ENCODE measurements at regions not wholly inside any gene's neighbourhood (a gene's known extent, or its start where the extent isn't known, plus 50 kb on each side); places are given as distances from the start of the nearest gene placed in this dataset.

DNA sequence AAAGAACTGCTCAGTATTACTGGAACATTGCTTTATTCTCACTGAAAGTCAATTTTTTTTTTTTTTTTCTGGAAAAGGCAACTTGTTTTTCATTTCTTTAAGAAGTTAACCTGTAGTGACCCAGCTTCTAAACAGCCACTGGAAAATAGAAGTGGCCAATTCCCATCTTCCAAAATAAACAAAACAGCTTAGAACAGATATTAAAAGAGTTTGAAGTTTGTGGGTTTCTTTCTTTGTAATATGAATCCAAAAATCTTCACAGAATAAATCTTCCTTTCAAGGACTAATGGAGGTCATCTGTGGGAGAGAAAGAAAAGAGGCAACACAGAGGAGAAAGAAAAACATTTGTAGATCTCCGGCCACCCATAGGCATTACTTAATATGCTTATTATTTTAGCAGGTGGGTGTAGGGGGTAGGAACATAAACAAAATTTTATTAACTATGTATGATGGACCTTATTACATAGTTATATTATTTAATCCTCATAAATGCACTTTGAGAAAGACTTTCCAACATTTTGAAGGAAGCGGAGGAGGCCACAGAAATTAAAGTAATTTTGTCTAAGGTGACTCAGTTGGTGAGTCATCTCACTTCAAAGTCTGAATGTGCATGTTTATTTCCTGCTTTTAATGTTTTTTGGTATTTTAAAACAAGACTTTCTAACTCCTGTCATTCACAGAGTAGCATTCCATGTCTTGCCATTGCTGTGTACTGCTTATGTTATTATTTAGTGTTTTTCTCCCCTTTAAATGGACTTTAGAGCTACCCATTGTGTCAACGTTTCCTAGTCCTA, 1791.8 kb upstream of the WWC1 start:
- no peak for DNase-seq

DNA sequence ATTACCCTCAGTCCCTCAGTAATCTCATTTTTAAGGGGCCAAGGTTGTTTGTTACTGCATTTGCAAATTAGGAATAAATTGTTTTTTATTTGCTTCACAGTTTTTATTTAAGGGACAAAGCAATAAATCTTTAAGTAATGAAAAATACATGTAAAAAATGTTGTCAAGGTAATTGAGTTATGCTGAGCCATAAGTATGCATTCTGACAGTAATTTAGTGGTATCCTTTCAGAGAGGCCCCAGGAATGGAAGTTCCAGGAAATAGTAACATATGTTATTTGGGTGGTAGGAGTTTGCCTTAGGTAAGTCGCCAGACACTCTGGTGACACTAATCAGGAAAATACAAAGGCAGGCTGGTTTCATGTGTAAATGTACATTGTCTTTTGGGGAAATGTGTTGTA, 1787.9 kb upstream of the WWC1 start:
- DNase-seq, result no peak

DNA sequence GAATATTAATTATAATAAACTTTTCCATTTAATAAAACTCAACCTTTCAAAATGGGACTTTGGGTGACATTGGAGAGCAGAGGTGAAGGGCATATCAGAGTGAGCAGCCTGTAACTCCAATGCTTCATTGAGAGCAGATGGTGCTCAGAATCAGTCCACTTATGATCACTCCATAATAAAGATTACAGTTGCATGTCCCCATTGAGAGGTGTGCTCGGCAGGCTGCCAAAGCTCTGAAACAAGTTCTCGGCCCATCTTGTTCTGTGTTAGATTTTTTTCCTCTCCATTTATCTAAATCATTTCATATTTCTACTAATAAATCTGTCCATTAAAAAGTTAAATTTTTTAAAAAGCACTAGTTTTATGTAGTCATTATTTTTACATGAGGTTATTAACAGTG, 1786.4 kb upstream of the WWC1 start:
- no peak for DNase-seq

DNA sequence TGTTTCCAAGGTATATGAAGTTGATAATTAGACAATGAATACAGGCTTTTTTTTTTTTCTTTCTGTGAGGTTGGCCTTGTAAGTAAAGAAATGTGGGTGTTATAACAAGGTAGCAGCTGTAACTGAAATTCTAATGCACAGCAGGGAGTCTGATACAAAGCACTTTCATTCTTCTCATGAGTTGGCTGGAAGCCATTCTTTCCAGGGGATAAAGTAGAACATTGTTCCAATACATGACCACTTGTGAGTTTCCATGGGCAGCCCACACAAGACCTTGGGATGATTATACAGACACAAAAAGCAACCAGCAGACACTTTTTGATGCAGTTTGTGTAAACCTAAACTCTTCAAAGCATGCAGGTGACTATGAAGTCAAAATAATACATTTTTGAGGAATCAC, 1785.9 kb upstream of the WWC1 start:
- DNase-seq, result peak in 1 of 2 donors; percentile 6

DNA sequence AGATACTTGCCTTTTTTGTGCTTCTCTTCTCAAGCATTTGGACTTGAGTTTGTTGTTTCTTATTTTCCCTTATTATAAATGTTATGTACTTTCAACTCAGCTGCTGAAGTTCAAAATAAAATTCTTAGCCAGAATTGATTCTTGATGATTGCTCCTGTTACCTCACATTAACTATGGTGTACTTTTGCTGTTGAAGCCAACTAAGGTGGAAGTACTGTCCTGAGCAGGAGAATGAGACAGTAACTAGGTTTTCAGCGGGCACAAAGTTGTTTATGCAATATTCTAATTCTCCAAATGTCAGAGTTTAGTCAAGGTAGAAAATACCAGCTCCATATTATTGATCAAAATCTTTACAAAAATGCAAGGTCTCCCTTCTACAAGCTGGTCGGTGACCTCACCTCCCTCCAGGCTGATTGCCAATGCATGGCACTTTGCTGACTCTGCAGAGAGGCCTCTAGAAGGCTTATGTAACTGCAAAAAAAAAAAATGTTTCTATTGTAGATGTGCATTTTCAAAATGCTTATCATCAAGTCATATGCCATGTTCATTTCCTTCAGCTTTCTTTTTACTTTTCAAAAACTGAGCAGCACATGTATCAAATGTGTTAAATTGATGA, 1783.5 kb upstream of the WWC1 start:
- no peak for DNase-seq

DNA sequence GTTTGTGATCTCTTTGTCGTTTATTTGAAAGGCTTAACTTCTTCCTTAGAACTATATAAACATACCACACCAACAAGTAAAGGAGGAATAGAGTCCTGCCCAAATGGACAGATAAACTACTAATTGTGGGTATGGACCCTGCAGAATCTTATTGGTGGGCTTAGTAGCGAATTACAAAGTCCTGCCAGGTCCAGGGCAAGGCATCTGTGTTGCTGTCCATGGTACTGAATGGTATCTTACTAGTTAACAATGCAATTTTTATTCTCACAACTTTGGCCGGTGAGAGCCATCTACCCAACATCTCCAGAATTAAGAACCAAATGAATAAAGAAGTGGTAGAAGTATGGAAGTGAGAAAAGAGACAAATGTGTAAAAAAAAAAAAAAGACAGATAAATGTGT, 1782.4 kb upstream of the WWC1 start:
- no peak for DNase-seq

DNA sequence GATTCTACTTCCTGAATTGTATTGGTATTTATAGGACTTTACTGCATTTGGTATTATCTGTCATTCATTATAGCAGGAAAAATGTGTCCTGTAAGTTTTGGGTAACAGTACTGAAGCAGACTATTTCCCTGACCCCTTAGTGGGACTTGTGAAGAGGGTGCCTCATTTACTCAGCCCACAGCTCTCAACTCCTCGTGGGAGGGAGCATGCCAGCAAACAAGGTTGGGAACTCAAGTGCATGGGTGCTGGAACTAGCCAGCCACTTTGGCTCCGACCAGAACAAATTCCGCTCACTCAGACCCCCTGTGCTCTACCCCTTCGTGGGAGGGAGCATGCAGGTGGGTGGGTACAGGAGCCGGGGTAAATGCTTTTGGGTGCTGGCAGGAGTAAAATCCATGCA, 1773.5 kb upstream of the WWC1 start:
- no peak for DNase-seq

DNA sequence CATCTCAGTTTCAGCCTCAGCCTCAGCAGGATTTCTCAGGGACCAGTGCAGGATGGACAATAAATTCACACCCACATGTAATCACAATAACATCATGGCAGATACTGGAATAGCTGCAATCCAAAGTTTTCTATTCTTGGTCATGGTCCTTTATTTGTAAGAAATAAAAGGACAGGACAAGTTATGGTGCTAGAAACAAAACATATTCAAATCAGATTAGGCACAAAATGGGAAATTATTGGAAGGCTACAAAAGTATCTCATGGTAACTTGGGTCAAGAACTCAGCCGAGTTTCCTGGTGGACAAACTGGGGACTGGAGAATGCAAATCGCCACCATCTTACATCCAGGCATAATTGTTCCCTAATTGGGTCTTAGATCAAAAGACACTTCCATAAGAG, 1768.2 kb upstream of the WWC1 start:
- DNase-seq, result no peak

DNA sequence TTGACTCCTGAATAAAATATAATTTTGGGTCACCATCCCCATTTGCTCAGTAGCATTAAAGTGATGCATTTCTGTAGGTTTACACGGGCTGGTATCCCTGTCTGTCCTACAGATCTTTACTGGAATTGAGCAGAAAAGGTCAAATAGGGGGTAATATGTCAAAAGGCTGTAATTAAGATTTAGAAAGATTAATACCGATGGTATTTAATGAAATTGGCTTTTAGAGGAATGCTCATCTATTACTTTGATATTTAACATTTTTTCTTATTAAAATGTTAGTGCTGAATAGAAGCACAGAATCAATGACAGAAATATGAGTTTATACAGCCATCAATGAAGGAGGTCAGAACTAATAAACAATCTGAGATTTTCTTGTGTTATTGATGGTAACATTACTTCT, 1762.2 kb upstream of the WWC1 start:
- no peak for DNase-seq

DNA sequence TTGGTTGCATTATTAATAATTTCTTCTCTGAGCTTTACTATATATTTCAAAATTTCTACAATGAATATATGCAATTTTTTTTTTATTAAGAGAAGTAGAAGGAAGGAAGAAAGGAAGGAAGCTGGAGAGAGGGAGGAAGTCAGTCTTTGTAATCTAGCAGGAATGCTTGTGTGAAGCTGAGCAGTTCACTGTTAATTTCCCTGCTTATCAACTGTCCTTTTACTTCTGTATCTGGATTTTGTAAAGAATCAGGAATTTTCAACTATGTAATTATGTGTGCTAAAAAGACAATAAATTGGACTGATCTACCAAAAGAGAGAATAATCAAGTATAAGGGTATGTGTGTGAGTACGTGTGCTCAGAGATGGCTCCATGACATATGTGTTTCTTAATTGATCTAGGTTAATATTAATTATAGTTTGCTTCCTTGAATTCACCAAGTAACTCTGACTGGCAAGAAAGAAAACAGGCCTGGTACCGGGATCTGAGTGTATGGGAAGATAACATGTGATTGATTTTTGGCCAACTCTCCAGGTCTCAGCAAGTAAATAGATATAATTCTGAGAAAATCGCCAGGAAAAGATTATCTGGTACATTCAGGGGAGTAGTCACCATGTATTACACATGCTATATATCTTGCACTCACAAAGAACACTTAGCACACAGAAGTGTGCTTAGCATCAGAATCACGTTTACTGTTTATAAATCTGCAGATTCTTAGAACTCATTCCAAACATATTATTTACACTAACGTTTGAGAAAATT, 1758.8 kb upstream of the WWC1 start:
- no peak for DNase-seq

DNA sequence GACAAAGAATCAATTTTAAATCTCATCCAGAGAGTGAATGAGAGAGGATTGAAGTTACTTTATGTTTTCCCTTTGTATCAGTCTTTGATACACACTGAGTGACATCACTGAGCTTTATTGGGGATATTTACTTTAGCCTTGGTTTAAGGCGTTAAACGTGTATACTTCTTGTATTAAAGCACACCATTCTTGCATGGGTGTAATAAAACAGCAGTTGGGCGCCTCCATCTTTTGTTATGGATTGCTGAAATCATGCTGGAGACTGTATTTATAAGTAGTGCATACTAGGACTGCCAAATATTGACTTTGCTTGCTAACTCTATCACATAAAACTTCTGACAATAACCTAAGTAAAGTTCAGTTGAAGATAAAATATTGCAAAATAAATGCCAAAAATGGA, 1755.8 kb upstream of the WWC1 start:
- no peak for DNase-seq

DNA sequence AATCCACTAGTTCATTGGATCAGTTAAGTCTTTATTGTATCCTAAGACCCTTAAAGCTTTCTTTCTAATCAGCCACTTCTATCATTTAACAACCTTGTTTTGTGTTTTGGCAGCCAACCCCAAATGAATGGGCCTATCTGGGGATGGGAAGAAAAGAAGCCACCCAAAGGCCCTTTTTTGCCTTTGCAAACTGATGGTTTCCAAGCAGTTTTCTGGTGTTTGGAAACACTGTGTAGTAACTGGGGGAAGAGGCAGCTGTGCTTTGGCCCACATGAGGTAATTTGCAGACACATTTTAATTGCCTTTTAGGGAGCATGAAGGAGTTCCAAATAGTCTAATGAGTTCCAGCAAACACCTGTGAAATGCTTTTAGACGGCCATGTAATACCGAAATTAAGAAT, 1751.3 kb upstream of the WWC1 start:
- no peak for DNase-seq

DNA sequence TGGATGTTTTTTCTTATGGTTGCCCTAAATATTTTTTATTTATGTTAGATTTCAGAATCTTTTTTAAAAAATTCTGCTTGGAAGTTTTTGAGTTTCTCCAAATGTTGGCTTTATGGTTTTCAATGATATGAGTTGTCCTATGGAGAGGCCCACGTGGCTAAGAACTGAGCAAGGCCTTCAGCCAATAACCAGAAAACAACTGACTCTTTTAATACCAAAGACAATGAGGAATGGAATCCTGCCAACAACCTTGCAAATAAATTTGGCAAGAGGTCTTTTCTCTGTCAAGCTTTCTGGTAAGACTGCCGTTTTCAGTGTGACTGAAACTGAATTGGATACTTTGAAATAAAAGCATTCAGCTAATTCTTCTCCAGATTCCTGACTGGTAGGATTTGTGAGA, 1740.1 kb upstream of the WWC1 start:
- peak; percentile 8 to 80 for DNase-seq

DNA sequence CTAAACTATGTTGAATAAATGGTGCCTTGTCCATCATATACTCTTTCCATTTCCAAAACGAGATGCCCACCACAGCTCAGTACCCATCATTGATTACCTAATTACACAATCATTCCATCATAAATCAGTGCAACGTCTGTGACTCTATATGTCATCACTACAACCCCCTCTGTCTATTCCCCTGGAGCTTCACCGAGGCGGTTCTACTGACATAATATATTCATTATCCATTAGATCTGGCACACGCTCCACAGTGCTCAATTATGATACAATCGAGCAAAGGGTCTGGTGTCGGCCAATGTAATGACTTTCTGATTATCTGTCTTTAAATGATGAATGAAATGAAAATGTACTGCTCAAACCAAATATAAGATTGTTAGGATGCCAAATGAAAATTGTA, 1737.7 kb upstream of the WWC1 start:
- DNase-seq, result no peak

DNA sequence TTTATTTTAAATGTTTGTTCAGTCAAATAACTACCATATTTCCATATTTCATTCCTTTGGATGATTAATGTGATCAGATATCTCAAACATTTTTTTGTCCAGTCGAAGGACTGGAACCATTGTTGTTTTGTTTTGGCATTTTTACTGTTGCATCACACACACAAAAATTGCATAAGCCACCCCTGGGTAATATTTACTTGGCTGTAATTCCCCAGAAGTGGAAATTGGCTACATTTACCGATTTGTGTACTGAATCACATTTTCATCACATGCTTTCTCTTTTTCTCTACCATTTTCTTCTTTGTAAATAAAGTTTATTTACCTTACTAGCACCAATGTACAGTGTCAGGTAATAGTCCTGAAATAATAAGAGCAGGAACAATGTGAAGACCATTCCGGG, 1729.7 kb upstream of the WWC1 start:
- DNase-seq, result no peak

DNA sequence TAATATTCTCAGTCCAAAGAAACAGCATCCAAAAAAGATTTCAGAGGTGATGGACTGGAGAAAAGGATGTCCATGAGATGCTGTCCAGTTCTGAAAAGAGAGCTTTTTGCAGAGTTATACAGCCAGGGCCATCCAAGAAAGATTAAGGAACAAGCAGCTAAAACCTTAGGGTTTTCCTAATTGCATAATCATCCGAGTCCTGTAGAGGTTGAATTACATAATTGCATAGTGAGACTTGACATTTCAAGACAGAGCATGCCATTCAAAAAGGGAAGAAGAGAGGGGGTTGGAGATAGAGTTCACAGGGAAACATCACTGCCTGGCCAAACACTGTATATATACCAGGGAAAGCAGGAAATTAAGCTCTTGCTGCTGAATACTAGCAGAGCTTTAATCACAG, 1729.2 kb upstream of the WWC1 start:
- DNase-seq, result no peak

DNA sequence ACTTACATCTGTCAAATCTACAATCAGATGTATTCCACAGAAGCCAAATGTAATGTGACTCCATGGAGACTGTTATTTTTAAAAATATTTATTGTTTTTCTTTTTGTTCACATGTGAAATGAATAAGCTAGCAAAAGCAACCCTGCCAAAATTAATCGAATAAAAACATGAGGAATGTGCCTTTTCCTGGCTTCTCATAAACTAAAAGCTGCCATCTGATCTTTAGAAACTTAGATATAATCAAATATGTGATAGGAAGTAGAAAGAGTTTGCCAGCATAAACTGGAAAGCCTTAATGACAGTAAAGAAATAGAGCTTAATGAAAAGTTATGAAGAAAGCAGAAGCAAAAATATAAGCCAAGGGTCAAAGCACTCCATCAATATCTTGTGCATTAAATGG, 1724.7 kb upstream of the WWC1 start:
- no peak for DNase-seq

DNA sequence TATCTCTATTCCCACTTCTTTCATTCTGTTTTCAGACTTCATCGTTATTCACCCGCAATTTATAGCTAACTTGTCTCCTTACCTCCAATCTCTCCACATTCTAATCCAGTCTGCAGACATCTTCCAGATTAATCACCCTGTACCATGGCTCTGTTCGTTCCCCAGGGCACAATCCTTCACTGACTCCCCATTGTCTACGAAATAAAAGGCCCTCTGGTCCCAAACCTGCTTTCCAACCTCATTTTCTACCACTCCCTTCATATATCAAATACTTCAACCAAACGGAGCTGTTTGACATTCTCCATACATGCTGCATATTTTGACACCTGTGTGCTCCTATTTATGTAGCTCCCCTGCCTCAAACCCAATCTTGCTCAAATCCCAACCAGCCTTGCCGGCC, 1720.6 kb upstream of the WWC1 start:
- DNase-seq, result no peak

DNA sequence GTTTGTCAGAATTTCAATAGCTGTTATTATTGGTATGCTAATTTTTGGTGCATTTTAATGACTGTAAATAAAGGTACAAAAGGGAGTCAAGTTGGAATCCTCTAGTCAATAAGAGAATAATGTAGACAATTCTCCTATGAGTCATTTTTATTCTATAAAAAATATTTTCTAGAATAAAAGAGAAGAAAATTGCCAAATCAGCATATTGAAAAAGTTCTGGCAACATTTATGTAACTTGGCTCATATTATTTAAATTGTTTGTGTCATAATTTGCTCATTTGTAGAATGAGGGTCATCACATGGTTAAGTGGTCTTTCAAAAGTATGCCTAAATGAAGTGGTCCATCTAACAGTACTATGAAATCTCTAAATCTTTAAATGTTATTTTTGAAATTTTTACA, 1719.8 kb upstream of the WWC1 start:
- no peak for DNase-seq

DNA sequence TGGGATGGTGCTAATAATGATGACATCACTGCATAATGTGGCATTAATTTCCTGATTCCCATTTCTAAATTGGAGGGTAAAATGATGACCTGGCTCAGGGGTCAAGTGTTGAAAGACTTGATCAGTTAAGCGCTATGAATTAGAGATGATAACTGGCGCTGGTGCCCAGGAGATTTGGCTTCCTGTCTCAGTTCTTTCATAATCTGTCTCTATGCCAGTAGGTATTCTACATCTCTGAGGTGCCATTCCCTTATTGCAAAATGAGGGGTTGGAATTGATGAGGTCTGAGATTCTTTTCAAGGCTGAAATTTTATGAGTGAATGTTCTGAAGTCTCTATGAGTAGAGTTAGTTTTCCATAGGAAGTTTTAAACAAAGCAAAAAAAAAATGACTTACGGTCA, 1715.1 kb upstream of the WWC1 start:
- no peak for DNase-seq

DNA sequence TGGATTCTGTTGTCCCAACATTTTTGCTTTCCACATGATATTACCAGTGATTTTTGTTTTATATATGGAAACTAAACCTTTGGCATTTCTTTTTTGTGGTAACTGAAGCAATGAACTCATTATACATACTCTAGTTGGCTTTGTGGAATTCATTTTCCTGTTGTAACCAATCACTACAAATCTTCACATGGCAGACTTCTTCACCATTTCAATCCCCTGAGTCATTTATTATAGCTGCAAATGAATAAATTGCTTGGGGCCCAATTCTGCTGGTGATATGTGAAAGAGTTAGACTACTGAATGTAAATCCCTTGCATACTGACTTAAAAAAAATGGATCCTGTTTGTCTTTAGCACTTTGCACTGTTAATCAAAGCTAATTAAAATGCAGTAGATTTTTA, 1709.6 kb upstream of the WWC1 start:
- DNase-seq, result no peak

DNA sequence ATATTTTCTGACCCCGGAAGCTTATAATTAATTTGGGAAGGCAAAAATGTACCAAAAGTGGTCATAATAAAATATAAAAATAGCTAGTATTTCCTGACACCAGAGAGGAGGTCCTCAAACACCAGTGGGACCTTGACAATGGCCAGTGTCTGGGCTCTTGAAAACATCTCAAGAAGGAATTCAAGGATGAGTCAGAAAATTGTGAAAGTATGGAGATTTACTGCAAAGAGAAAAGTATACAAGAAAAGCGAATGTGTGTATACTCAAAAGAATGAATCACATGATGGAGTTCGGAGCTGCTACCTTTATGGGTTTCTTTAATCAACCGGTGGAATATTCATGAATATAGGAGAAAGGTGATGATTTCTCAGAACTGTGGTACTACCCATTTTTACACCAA, 1709.0 kb upstream of the WWC1 start:
- DNase-seq, result no peak

DNA sequence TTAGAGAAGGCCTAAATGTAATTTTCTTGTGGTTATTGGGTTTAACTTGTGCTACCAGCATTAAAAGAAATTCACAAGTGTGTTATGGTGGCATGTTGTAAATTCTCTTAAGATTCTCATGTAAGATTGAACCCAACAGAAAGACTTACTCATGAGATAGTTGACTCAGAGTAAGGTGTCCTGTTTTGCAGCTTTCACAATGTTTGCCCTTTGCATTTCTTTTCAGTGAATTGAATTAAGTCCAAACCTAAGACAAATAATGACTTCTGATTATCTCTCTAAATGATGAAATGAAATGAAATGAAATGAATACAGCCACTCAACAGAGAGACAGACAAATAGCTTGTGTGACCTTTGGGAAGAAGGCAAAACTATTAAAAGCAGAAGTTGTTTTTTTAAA, 1696.9 kb upstream of the WWC1 start:
- no peak for DNase-seq

DNA sequence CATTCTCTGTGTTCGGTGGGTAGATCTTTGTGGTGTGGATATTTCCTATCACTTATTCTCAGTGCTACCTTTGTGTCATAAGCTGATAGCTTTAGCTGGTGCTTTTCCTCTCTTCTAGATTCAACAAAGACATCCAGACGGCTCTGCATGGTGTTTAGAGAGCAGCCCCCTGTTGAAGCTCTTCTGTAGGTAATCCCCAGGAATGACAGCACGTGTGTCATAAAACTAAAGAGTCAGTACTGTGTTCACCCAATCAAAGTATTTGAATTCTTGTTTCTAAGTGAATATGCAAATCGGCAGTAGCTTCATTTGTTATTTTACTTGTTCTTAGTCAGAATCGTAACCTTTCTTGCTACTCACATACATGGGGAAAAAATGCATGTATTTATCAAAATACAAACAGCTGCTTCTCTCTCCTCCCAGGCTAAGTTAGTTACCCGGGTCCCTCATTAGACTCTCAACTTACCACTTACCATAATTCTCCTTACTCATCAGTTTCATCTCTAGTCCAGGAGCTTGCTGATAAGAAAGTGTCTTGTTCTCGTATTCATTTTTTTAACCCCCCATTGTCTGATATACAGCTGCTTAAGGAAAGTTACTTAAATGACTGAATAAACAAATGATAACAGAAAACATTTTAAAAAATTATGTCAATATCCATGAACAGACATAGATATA, 1696.0 kb upstream of the WWC1 start:
- no peak for DNase-seq
